DOHH2 (cell line): ENCODE measurements at regions not wholly inside any gene's neighbourhood (a gene's known extent, or its start where the extent isn't known, plus 50 kb on each side); places are given as distances from the start of the nearest gene placed in this dataset.

Experiments used
- H3F3A ChIP-seq: fragments of 200-600 bp; sonication (generic), shearing (Covaris generic); 2 replicates; pipeline ENCODE4 v1.6.0; 2016; ENCODE audit warnings: antibody characterized with exemption, mild to moderate bottlenecking; ENCODE audit not compliant: control insufficient read depth, insufficient read depth
- H3K27ac ChIP-seq: fragments of 200-600 bp; sonication (generic); 2 replicates; pipeline ENCODE4 v1.5.1; 2014; ENCODE audit warnings: low read depth, mild to moderate bottlenecking, low read length, moderate library complexity
- H3K27me3 ChIP-seq: fragments of 200-600 bp; sonication (generic); 2 replicates; pipeline ENCODE4 v1.6.1; 2014; ENCODE audit warnings: mild to moderate bottlenecking, low read length, mixed read lengths; ENCODE audit not compliant: control insufficient read depth
- H3K36me3 ChIP-seq: fragments of 200-600 bp; sonication (generic); 2 replicates; pipeline ENCODE4 v1.6.1; 2014; ENCODE audit warnings: mild to moderate bottlenecking, low read length, moderate library complexity, mixed read lengths; ENCODE audit not compliant: control insufficient read depth
- H3K4me1 ChIP-seq: fragments of 200-600 bp; sonication (generic); 2 replicates; pipeline ENCODE4 v1.6.1; 2014; ENCODE audit warnings: mild to moderate bottlenecking, low read length, mixed read lengths; ENCODE audit not compliant: control insufficient read depth
- H3K4me2 ChIP-seq: fragments of 200-600 bp; sonication (generic); 2 replicates; pipeline ENCODE4 v1.6.0; 2014; ENCODE audit warnings: mild to moderate bottlenecking, low read length, moderate library complexity
- H3K4me3 ChIP-seq: fragments of 200-600 bp; sonication (generic); 2 replicates; pipeline ENCODE4 v1.5.1; 2014; ENCODE audit warnings: mild to moderate bottlenecking, low read length, mixed read lengths
- H3K79me2 ChIP-seq: fragments of 200-600 bp; sonication (generic); 2 replicates; pipeline ENCODE4 v1.6.1; 2014; ENCODE audit warnings: mild to moderate bottlenecking, low read length, mixed read lengths; ENCODE audit not compliant: control insufficient read depth
- H3K9me2 ChIP-seq: fragments of 200-600 bp; sonication (generic); replicated peaks from 2 replicates; pipeline ENCODE4 v1.6.1; 2014; ENCODE audit warnings: mild to moderate bottlenecking, low read length, mixed read lengths; ENCODE audit not compliant: control insufficient read depth
- H3K9me3 ChIP-seq: fragments of 200-600 bp; sonication (generic); 2 replicates; pipeline ENCODE4 v1.6.1; 2014; ENCODE audit warnings: antibody characterized with exemption, low read length, mixed read lengths; ENCODE audit not compliant: control insufficient read depth, insufficient read depth
- H4K20me1 ChIP-seq: fragments of 200-600 bp; sonication (generic); 2 replicates; pipeline ENCODE4 v1.6.0; 2014; ENCODE audit warnings: low read depth, mild to moderate bottlenecking, antibody characterized with exemption, low read length, moderate library complexity; ENCODE audit not compliant: control insufficient read depth, insufficient read depth
- EZH2phosphoT487 ChIP-seq: fragments of 200-600 bp; sonication (generic); IDR thresholded peaks from 2 replicates; pipeline ENCODE4 v1.6.1; 2017; ENCODE audit warnings: borderline replicate concordance, mild to moderate bottlenecking, antibody characterized with exemption, low read length, moderate library complexity, mixed read lengths
- TF ChIP-seq, protein P1 (sequence below): fragments of 200-600 bp; sonication (generic); IDR thresholded peaks from one replicate; pipeline ENCODE4 v1.5.1; 2014; ENCODE audit warnings: antibody characterized with exemption, mild to moderate bottlenecking, low read depth, low read length; ENCODE audit not compliant: poor library complexity, severe bottlenecking

DNA sequence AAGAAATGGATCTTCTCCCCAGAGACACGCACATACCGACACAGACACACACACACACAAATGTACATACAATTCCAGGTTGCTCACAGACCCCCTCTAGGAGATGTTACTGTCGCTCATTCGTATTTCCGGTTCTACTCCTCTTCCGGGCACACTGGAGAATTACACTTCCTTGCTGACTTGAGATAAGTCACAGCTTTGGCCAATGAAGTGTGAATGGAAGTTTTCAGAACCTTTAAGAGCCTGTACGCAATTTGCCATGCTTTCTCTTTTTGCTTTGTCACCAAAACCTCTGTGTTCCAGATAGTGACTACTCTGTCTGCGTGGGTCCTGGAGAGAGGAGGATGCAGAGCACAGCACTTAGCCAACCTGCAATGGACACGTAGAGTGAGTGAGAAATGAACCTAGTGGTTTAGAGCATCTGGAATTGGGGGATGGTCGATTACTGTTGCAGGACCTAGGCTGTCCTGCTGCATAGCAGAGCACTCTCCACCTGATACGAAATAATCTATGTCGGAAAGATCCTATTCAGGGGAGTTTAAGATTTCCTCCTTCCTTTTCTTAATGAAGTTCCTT is 239.5 kb upstream of the TET2 start:
- Histone ChIP-seq H3F3A (no peaks in the 10 kb centered on the region), H3K4me1 (peaks cover 6% of the 10 kb centered on the region), H3K9me2 (no peaks in the 10 kb centered on the region; the same call in 1 of the 2 replicates), H4K20me1 (no peaks in the 10 kb centered on the region), H3K36me3 (no peaks in the 10 kb centered on the region), H3K27ac (no peak overlapping the region), H3K4me3 (0 out of 2 replicates have a peak overlapping the region, but pooled peaks have one; percentile 19), H3K27me3 (no peaks in the 10 kb centered on the region), H3K4me2 (peak overlapping the region; percentile 30), H3K79me2 (no peaks in the 10 kb centered on the region), H3K9me3 (no peaks in the 10 kb centered on the region)
- TF ChIP-seq, protein P1, sequence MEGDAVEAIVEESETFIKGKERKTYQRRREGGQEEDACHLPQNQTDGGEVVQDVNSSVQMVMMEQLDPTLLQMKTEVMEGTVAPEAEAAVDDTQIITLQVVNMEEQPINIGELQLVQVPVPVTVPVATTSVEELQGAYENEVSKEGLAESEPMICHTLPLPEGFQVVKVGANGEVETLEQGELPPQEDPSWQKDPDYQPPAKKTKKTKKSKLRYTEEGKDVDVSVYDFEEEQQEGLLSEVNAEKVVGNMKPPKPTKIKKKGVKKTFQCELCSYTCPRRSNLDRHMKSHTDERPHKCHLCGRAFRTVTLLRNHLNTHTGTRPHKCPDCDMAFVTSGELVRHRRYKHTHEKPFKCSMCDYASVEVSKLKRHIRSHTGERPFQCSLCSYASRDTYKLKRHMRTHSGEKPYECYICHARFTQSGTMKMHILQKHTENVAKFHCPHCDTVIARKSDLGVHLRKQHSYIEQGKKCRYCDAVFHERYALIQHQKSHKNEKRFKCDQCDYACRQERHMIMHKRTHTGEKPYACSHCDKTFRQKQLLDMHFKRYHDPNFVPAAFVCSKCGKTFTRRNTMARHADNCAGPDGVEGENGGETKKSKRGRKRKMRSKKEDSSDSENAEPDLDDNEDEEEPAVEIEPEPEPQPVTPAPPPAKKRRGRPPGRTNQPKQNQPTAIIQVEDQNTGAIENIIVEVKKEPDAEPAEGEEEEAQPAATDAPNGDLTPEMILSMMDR = no peak
- no peak for TF ChIP-seq EZH2phosphoT487

DNA sequence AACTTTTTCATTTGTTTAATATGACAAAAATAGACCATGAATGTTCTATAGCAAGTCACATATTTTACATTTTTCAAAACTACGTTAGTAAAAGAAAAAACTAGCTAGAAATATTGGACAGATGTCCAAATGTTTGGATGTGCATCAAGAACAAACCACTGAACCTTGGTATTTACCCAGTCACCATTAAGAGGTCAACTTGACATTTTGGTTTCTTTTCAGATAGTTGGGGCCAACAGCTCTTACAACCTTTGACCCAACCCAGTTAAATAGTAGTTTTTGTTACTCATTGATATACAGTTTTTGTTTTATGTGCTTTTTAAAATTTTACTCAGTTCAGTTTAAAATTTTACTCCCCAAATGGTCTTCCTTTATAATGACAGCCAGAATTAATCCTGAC is 238.7 kb upstream of the TET2 start:
- Histone ChIP-seq H3K79me2 (no peaks in the 10 kb centered on the region), H3K4me2 (no peak overlapping the region), H3F3A (no peaks in the 10 kb centered on the region), H3K4me1 (peaks cover 6% of the 10 kb centered on the region), H3K9me3 (no peaks in the 10 kb centered on the region), H3K9me2 (no peaks in the 10 kb centered on the region; the same call in 1 of the 2 replicates), H3K36me3 (no peaks in the 10 kb centered on the region), H3K4me3 (no peak overlapping the region), H4K20me1 (no peaks in the 10 kb centered on the region), H3K27ac (no peak overlapping the region), H3K27me3 (no peaks in the 10 kb centered on the region)
- TF ChIP-seq, protein P1 = no peak
- no peak for TF ChIP-seq EZH2phosphoT487

DNA sequence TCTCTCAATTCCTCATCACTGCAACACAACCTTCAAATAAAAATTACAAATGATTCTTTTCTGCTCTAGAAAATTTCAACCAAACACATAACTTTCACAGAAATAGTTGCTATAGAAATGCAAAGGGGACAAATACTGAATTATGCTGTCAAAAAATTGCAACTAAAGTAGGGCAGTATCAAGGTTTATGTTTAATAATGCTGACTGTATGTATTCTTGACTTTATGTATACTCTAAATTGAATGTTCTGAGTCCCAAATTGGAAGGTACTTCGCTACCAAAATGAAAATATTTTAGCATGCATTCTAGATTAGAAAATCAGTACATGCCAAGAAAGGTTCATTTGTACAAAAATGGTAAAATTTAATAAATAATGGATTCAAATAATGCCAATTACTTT is 237.3 kb upstream of the TET2 start:
- no peak for TF ChIP-seq EZH2phosphoT487
- TF ChIP-seq, protein P1 = no peak
- Histone ChIP-seq H3K79me2 (no peaks in the 10 kb centered on the region), H3K4me3 (no peak overlapping the region), H3K4me1 (peaks cover 6% of the 10 kb centered on the region), H3K27ac (no peak overlapping the region), H3K4me2 (no peak overlapping the region), H3F3A (no peaks in the 10 kb centered on the region), H3K27me3 (no peaks in the 10 kb centered on the region), H4K20me1 (no peaks in the 10 kb centered on the region), H3K9me2 (no peaks in the 10 kb centered on the region; the same call in 1 of the 2 replicates), H3K36me3 (no peaks in the 10 kb centered on the region), H3K9me3 (no peaks in the 10 kb centered on the region)

DNA sequence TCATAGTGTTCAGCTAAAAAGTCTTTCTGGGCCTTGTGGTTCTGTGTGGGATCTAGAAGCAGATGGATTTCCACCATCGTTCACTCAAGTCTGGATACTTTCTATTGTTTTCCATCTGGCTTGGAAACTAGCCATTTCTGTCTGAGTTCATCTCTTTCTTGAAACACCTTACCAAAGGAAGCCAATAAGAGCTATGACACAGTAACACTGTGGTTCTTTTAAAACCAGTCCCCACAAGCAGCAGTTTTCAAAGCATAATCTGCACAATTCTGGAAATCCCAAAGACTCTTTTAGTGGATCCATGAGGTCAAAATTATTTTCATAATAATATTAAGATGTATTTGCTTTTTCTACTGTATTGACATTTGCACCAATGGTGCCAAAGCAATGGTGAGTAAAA is 234.2 kb upstream of the TET2 start:
- Histone ChIP-seq H3K79me2 (no peaks in the 10 kb centered on the region), H4K20me1 (no peaks in the 10 kb centered on the region), H3K4me2 (no peak overlapping the region), H3F3A (no peaks in the 10 kb centered on the region), H3K4me3 (no peak overlapping the region), H3K9me3 (no peaks in the 10 kb centered on the region), H3K27me3 (no peaks in the 10 kb centered on the region), H3K27ac (no peak overlapping the region), H3K36me3 (no peaks in the 10 kb centered on the region), H3K9me2 (no peaks in the 10 kb centered on the region; the same call in 1 of the 2 replicates), H3K4me1 (no peaks in the 10 kb centered on the region)
- no peak for TF ChIP-seq EZH2phosphoT487
- TF ChIP-seq, protein P1 = no peak
